H9 (cell line): ENCODE measurements at regions not wholly inside any gene's neighbourhood (a gene's known extent, or its start where the extent isn't known, plus 50 kb on each side); places are given as distances from the start of the nearest gene placed in this dataset.

ENCODE experiments used
- DNase-seq: peaks from one replicate; pipeline ENCODE4 v3.0.0-alpha.2; 2017
- H2AFZ ChIP-seq: one replicate; pipeline ENCODE4 v1.6.1; 2013; ENCODE audit warnings: mild to moderate bottlenecking, low read length, control low read depth, moderate library complexity
- H2AK5ac ChIP-seq: 2 replicates; pipeline ENCODE4 v1.6.1; 2013; ENCODE audit warnings: low read length, control low read depth, mixed read lengths; ENCODE audit not compliant: insufficient read length
- H2BK120ac ChIP-seq: one replicate; pipeline ENCODE4 v1.6.1; 2013; ENCODE audit warnings: low read depth, mild to moderate bottlenecking, low read length, control low read depth, inconsistent platforms; ENCODE audit not compliant: poor library complexity, severe bottlenecking
- H2BK12ac ChIP-seq: 2 replicates; pipeline ENCODE4 v1.6.1; 2013; ENCODE audit warnings: low read length, control low read depth, mixed read lengths, low read depth; ENCODE audit not compliant: insufficient read length
- H2BK15ac ChIP-seq: 2 replicates; pipeline ENCODE4 v1.6.1; 2013; ENCODE audit warnings: low read depth, low read length, control low read depth
- H2BK20ac ChIP-seq: one replicate; pipeline ENCODE4 v1.6.1; 2013; ENCODE audit warnings: low read depth, mild to moderate bottlenecking, low read length, control low read depth, inconsistent platforms; ENCODE audit not compliant: poor library complexity, severe bottlenecking
- H2BK5ac ChIP-seq: 2 replicates; pipeline ENCODE4 v1.6.1; 2013; ENCODE audit warnings: low read length, control low read depth, mixed read lengths; ENCODE audit not compliant: insufficient read length
- H3K14ac ChIP-seq: 2 replicates; pipeline ENCODE4 v1.6.1; 2013; ENCODE audit warnings: low read length, control low read depth; ENCODE audit not compliant: insufficient read depth
- H3K18ac ChIP-seq: 2 replicates; pipeline ENCODE4 v1.6.1; 2013; ENCODE audit warnings: low read depth, mild to moderate bottlenecking, mixed read lengths, low read length, control low read depth; ENCODE audit not compliant: insufficient read length
- H3K23ac ChIP-seq: 2 replicates; pipeline ENCODE4 v1.6.1; 2013; ENCODE audit warnings: low read length, control low read depth, mixed read lengths, low read depth; ENCODE audit not compliant: insufficient read length
- H3K23me2 ChIP-seq: 2 replicates; pipeline ENCODE4 v1.6.1; 2013; ENCODE audit warnings: low read depth, mild to moderate bottlenecking, mixed read lengths, low read length, control low read depth; ENCODE audit not compliant: insufficient read length, poor library complexity, severe bottlenecking
- H3K27ac ChIP-seq: 2 replicates; pipeline ENCODE4 v1.5.1; 2013; ENCODE audit warnings: low read length, control low read depth, mixed read lengths, low read depth; ENCODE audit not compliant: insufficient read length
- H3K27me3 ChIP-seq: 2 replicates; pipeline ENCODE4 v1.6.1; 2013; ENCODE audit warnings: low read length, control low read depth, inconsistent platforms; ENCODE audit not compliant: insufficient read depth
- H3K4ac ChIP-seq: 2 replicates; pipeline ENCODE4 v1.6.1; 2013; ENCODE audit warnings: low read depth, mild to moderate bottlenecking, control low read depth, inconsistent platforms, low read length, moderate library complexity
- H3K4me1 ChIP-seq: 2 replicates; pipeline ENCODE4 v1.6.1; 2013; ENCODE audit warnings: low read length, control low read depth, inconsistent platforms; ENCODE audit not compliant: insufficient read depth
- H3K4me2 ChIP-seq: 2 replicates; pipeline ENCODE4 v1.6.1; 2013; ENCODE audit warnings: low read length, control low read depth, mixed read lengths; ENCODE audit not compliant: insufficient read length, insufficient read depth
- H3K56ac ChIP-seq: 2 replicates; pipeline ENCODE4 v1.6.1; 2013; ENCODE audit warnings: low read depth, mild to moderate bottlenecking, mixed read lengths, low read length, control low read depth; ENCODE audit not compliant: insufficient read length
- H3K79me1 ChIP-seq: 2 replicates; pipeline ENCODE4 v1.6.1; 2013; ENCODE audit warnings: low read depth, mild to moderate bottlenecking, moderate library complexity, low read length, control low read depth, inconsistent platforms; ENCODE audit not compliant: insufficient read depth, poor library complexity, severe bottlenecking
- H3K79me2 ChIP-seq: 2 replicates; pipeline ENCODE4 v1.6.1; 2013; ENCODE audit warnings: low read length, control low read depth, inconsistent platforms; ENCODE audit not compliant: insufficient read depth
- H3K9ac ChIP-seq: 2 replicates; pipeline ENCODE4 v1.6.1; 2013; ENCODE audit warnings: low read length, control low read depth, mixed read lengths; ENCODE audit not compliant: insufficient read length; ENCODE audit errors: extremely low read depth
- H3K9me3 ChIP-seq: one replicate; pipeline ENCODE4 v1.6.1; 2013; ENCODE audit warnings: low read depth, low read length, inconsistent platforms; ENCODE audit not compliant: control insufficient read depth
- H3T11ph ChIP-seq: one replicate; pipeline ENCODE4 v1.6.1; 2013; ENCODE audit warnings: mild to moderate bottlenecking, low read length, control low read depth, inconsistent platforms
- H4K20me1 ChIP-seq: one replicate; pipeline ENCODE4 v1.6.1; 2013; ENCODE audit not compliant: control insufficient read depth, insufficient read length, insufficient read depth
- H4K5ac ChIP-seq: 2 replicates; pipeline ENCODE4 v1.6.1; 2013; ENCODE audit warnings: low read depth, mild to moderate bottlenecking, mixed read lengths, low read length, control low read depth; ENCODE audit not compliant: insufficient read length
- H4K8ac ChIP-seq: replicated peaks from 2 replicates; pipeline ENCODE4 v1.6.1; 2013; ENCODE audit warnings: low read length, control low read depth, mixed read lengths, low read depth; ENCODE audit not compliant: insufficient read length
- H4K91ac ChIP-seq: 2 replicates; pipeline ENCODE4 v1.6.1; 2013; ENCODE audit warnings: low read depth, mild to moderate bottlenecking, moderate library complexity, mixed read lengths, low read length, control low read depth; ENCODE audit not compliant: insufficient read length
- H3K27ac Mint-ChIP-seq, 3 experiments: 2 replicates in 2 of 3; 3 replicates in 1 of 3; pipeline ENCODE4 v1.8.0; 2020 to 2021; ENCODE audit warnings: mixed read lengths in 3 of 3, mild to moderate bottlenecking in 1 of 3, moderate library complexity in 1 of 3
- H3K27me3 Mint-ChIP-seq: 2 replicates; pipeline ENCODE4 v1.8.0; 2021; ENCODE audit warnings: low read depth, mild to moderate bottlenecking, moderate library complexity, mixed read lengths
- H3K36me3 Mint-ChIP-seq, 3 experiments: 2 replicates in 2 of 3; 3 replicates in 1 of 3; pipeline ENCODE4 v1.8.0; 2020 to 2021; ENCODE audit warnings: low read depth in 3 of 3, mixed read lengths in 3 of 3; ENCODE audit not compliant: insufficient read depth in 1 of 3
- H3K4me1 Mint-ChIP-seq, 2 experiments: 2 replicates each; pipeline ENCODE4 v1.8.0; 2020; ENCODE audit warnings: mixed read lengths in 2 of 2
- H3K4me3 Mint-ChIP-seq, 2 experiments: 2 replicates in 1 of 2; 3 replicates in 1 of 2; pipeline ENCODE4 v1.8.0; 2020 to 2021; ENCODE audit warnings: mild to moderate bottlenecking in 2 of 2, mixed read lengths in 2 of 2, moderate library complexity in 1 of 2
- H3K9me3 Mint-ChIP-seq, 2 experiments: 2 replicates in 1 of 2; 3 replicates in 1 of 2; pipeline ENCODE4 v1.8.0; 2020; ENCODE audit warnings: mild to moderate bottlenecking in 2 of 2, mixed read lengths in 2 of 2, moderate library complexity in 1 of 2
- CTCF ChIP-seq: fragments of 200-600 bp; sonication (generic); conservative IDR thresholded peaks from 3 replicates; pipeline ENCODE4 v1.8.0; 2021; ENCODE audit warnings: antibody characterized with exemption, mild to moderate bottlenecking
- WGBS: extraction: QIAGEN DNeasy Blood & Tissue Kit; methylation state at CpG from one replicate; pipeline ENCODE4 v1.1.7; 2013; ENCODE audit warnings: missing lambda C conversion rate, low lambda C conversion rate, mixed read lengths; ENCODE audit not compliant: insufficient read length; ENCODE audit errors: extremely low coverage; 5-methylcytosine and 5-hydroxymethylcytosine counted together

- H3K27me3 ChIP-seq, result no peaks in the 10 kb centered on the region
- H2AFZ ChIP-seq, result no peak overlapping the region
- Mint-ChIP-seq H3K4me1 (peaks cover 0 to 3% of the 10 kb centered on the region in 2 experiments; a peak in 3 of 4 replicates), H3K27ac (no peak overlapping the region), H3K9me3 (no peaks in the 10 kb centered on the region), H3K36me3 (no peaks in the 10 kb centered on the region), H3K4me3 (no peak overlapping the region), H3K27me3 (no peaks in the 10 kb centered on the region)
- no peak overlapping the region for H3K14ac ChIP-seq
- H2BK12ac ChIP-seq, result no peak overlapping the region
- no peak overlapping the region for H2BK5ac ChIP-seq
- H3K23ac ChIP-seq, result no peak overlapping the region
- no peak overlapping the region for H3K4ac ChIP-seq
- no peak overlapping the region for H4K5ac ChIP-seq
- H2BK15ac ChIP-seq, result no peak overlapping the region
- no peak overlapping the region for H3T11ph ChIP-seq
- H3K27ac ChIP-seq, result no peak overlapping the region
- no peak overlapping the region for H2BK120ac ChIP-seq
- no peaks in the 10 kb centered on the region for H3K9me3 ChIP-seq
- H4K8ac ChIP-seq, result no peak overlapping the region
- H3K23me2 ChIP-seq, result no peaks in the 10 kb centered on the region
- no peak overlapping the region for H3K4me2 ChIP-seq
- DNase-seq, result no peak
- no peak overlapping the region for H3K18ac ChIP-seq
- H3K56ac ChIP-seq, result no peak overlapping the region
- H3K9ac ChIP-seq, result no peak overlapping the region
- TF ChIP-seq CTCF, result no peak
- H4K20me1 ChIP-seq, result no peaks in the 10 kb centered on the region
- no peaks in the 10 kb centered on the region for H3K79me1 ChIP-seq
- no peak overlapping the region for H2BK20ac ChIP-seq
- no peaks in the 10 kb centered on the region for H3K4me1 ChIP-seq
- WGBS, result no CpG with 5 or more reads among the region's 4 CpGs
- no peaks in the 10 kb centered on the region for H3K79me2 ChIP-seq
- no peak overlapping the region for H2AK5ac ChIP-seq
- no peak overlapping the region for H4K91ac ChIP-seq
Observed at GRCh38 chr16:52925143-52925542, 127.6 kb downstream of the CHD9NB start.
